Chondrocyte (in vitro differentiated cells): ENCODE measurements at regions not wholly inside any gene's neighbourhood (a gene's known extent, or its start where the extent isn't known, plus 50 kb on each side); places are given as distances from the start of the nearest gene placed in this dataset.

Experiments
- DNase-seq: peaks from one replicate; pipeline ENCODE4 v3.0.0; 2021; ENCODE audit warnings: mixed read lengths, low spot score
- H3K27ac Mint-ChIP-seq: one replicate; pipeline ENCODE4 v1.8.0; 2021; ENCODE audit warnings: mild to moderate bottlenecking, moderate library complexity, mixed read lengths; ENCODE audit not compliant: unreplicated experiment
- H3K27me3 Mint-ChIP-seq: 2 replicates; pipeline ENCODE4 v1.8.0; 2021; ENCODE audit warnings: low read depth, mixed read lengths
- H3K36me3 Mint-ChIP-seq: 2 replicates; pipeline ENCODE4 v1.8.0; 2021; ENCODE audit warnings: low read depth, mixed read lengths
- H3K4me1 Mint-ChIP-seq: 2 replicates; pipeline ENCODE4 v1.8.0; 2021; ENCODE audit warnings: low read depth, mild to moderate bottlenecking, mixed read lengths
- H3K4me3 Mint-ChIP-seq: one replicate; pipeline ENCODE4 v1.8.0; 2021; ENCODE audit warnings: mild to moderate bottlenecking, moderate library complexity, mixed read lengths; ENCODE audit not compliant: unreplicated experiment
- H3K9me3 Mint-ChIP-seq: 2 replicates; pipeline ENCODE4 v1.8.0; 2021; ENCODE audit warnings: low read depth, mixed read lengths
- CTCF ChIP-seq: fragments of 200-600 bp; sonication (generic); IDR thresholded peaks from 2 replicates; pipeline ENCODE4 v1.5.0; 2021; ENCODE audit warnings: antibody characterized with exemption, mild to moderate bottlenecking, moderate library complexity

DNA sequence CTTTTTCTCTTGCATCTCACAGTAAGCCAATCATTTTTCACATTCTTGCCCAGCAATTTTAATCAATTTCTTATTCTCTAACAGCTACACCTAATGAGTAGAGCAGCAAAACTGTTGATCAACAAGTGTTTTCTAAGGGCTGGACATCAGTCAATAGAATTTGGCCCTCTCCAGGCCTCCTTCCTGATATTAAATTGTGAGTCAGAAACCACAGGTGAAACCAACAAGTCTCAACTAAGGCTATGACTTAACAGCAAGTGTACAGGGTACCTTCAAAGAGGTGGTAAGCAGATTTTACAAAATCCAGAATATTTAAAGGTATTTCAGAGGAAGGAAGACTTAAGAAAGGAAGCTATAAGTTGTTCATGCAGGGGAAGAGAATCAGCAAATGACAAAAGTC, 156.5 kb upstream of the ARHGAP24 start:
- no peak overlapping the region for H3K27ac Mint-ChIP-seq
- no peak for TF ChIP-seq CTCF

DNA sequence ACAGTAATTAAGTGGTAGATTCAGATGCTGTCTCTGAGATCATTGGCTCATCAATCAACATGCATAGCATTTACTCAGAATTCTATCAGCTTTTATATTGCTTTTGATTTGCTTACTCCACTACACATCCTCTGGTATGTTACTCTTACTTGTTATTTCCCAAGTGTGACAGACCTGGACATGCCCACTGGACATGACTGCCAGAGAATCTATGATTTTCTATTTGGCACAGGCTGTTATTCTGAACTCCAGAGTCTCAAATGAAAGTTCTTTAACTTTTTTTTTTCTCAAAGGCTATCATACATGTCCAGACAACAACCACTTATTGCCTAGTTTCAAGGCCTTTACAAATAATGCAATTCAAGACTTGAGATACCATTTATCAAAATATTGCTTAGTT, 116.1 kb upstream of the ARHGAP24 start:
- H3K4me3 Mint-ChIP-seq: no peak overlapping the region
- peaks cover 16% of the 10 kb centered on the region for H3K9me3 Mint-ChIP-seq
- H3K36me3 Mint-ChIP-seq: peaks cover 1% of the 10 kb centered on the region
- H3K27ac Mint-ChIP-seq: no peak overlapping the region
- H3K4me1 Mint-ChIP-seq: no peaks in the 10 kb centered on the region
- peaks cover 14% of the 10 kb centered on the region for H3K27me3 Mint-ChIP-seq
- no peak for TF ChIP-seq CTCF
- DNase-seq: no peak

More for the DNA sequence above, 156.5 kb upstream of the ARHGAP24 start:
- H3K4me1 Mint-ChIP-seq: no peaks in the 10 kb centered on the region
- H3K4me3 Mint-ChIP-seq: no peak overlapping the region
- H3K27me3 Mint-ChIP-seq: peaks cover 3% of the 10 kb centered on the region
- H3K9me3 Mint-ChIP-seq: peaks cover 9% of the 10 kb centered on the region
- no peak for DNase-seq
- H3K36me3 Mint-ChIP-seq: no peaks in the 10 kb centered on the region

DNA sequence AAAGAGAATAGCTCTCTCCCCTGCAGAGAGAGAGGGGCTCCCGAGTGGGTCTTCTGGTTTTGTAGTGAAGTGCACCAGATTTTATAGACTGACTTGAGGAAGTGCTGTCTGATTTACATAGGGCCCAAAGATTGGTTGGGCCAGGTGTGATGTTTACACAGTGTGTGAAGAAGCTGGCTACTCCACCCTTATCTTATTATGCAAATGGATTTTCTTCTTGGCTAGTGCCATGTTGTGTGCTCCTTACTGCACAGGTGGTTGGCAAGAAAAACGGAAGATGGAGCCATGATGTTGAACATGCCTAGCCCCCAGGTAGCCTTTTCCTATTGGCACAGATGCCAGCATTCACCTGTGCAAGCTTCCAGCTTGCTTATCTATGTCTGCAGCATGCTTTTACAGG, 112.4 kb upstream of the ARHGAP24 start:
- H3K27ac Mint-ChIP-seq: no peak overlapping the region
- H3K4me3 Mint-ChIP-seq: no peak overlapping the region
- TF ChIP-seq CTCF: no peak
- peaks cover 1% of the 10 kb centered on the region for H3K36me3 Mint-ChIP-seq
- no peaks in the 10 kb centered on the region for H3K4me1 Mint-ChIP-seq
- DNase-seq: no peak
- H3K27me3 Mint-ChIP-seq: peaks cover 37% of the 10 kb centered on the region
- H3K9me3 Mint-ChIP-seq: peaks cover 14% of the 10 kb centered on the region

DNA sequence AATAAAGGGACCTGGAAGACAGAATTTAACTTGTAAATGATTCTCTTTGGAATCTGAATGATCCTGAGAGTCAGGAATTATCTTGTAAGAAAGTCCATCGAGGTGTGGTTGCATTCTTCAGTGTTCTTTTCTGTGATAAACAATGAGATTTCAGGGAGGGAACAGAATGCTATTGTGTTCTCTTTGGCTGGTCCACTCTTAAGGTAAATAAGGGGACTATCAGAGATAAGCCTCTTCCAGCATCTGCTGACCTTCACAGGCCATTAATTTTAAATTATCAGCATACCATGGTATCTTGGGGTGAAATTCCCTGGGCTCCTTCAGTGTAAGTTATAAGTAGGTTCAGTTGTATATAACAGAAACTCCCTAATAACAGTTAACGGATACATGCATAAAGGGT, 107.1 kb upstream of the ARHGAP24 start:
- Mint-ChIP-seq H3K4me1 (no peaks in the 10 kb centered on the region), H3K27ac (no peak overlapping the region), H3K9me3 (no peaks in the 10 kb centered on the region), H3K4me3 (no peak overlapping the region), H3K36me3 (no peaks in the 10 kb centered on the region), H3K27me3 (peaks cover 42% of the 10 kb centered on the region)
- DNase-seq: no peak
- TF ChIP-seq CTCF: no peak

DNA sequence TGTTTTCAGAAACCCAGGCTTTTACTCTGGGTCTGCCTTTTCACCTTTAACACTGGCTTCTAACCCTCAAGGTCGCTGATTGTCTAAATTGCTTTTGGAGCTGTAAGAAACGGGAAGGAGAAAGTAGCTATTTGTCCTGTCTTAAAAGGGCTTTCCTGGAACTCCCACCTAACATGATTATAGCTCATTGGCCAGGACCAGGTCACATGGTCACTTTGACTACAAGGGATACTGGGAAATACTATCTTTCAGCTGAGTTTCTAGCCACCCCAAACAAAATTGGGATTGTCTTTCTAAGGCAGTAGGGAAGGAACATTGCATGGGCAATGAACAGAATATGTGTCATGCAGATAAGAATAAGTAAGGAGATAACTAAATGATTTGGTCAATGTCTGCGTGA, 106.7 kb upstream of the ARHGAP24 start:
- Mint-ChIP-seq H3K4me3 (no peak overlapping the region), H3K9me3 (no peaks in the 10 kb centered on the region), H3K4me1 (no peaks in the 10 kb centered on the region), H3K27ac (no peak overlapping the region), H3K27me3 (peaks cover 44% of the 10 kb centered on the region), H3K36me3 (no peaks in the 10 kb centered on the region)
- no peak for TF ChIP-seq CTCF
- DNase-seq: no peak
